Fibroblast of gingiva (primary cell): ENCODE measurements at regions not wholly inside any gene's neighbourhood (a gene's known extent, or its start where the extent isn't known, plus 50 kb on each side); places are given as distances from the start of the nearest gene placed in this dataset.

Experiments used
- DNase-seq: peaks from one replicate; pipeline ENCODE4 v3.0.0-alpha.2; 2011; ENCODE audit warnings: low read depth

DNA sequence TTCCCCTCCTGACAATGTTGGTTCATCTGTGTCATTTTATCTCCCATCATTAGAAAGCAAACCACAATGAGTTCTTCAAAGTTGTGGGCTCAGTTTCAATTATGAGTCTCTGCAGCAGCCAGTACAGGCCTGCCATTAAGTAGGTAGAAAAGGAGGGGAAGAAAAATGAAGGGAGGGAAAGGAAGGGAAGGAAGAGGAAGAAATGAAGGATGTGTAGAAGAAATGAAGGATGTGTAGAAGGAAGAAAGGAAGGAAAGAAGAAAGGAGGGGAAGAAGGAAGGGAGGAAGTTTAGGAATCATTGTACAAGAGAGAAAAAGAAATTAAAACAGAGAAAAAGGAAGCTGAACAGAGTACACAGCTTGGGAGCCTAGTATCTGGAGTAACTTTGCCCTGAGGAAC, 498.3 kb upstream of the DAB1 start:
- DNase-seq: no peak

DNA sequence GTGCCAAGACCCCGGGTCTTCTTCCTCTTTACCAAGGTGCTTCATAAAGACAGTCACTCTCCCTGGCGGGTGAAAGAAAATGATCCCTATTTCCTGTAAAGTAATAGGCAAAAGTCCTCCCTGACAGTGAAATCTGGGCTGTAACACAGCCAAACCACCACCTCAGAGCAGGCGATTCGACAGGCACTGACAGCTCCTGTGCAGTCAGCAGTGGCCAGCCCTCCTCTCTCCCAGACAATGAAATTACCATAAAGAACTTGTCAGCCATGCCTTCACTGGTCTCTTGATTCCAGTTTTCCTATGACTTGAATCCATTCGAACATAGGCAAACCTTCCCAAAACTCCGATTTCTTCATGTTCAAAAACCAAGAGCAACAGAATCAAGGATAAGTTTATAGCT, 492.2 kb upstream of the DAB1 start:
- DNase-seq: no peak

DNA sequence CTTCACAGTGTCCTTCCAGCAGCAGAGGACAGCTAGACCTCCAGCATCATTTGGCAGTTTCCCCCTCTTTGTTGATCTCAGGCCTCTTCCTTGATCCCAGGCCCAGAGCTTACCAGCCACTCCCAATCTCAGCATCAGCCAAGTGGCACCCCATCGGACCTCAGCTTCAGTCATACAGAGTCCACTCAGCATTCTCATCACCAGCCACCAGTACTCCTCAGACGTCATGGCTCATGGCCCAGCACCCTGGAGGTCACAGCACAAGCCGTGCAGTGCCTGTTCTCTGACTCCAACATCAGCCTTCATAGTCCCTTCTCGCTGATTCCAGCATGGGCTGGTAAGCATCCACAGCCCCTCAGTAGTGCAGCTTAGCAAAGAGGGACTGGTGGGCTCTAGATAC, 487.6 kb upstream of the DAB1 start:
- DNase-seq: no peak

DNA sequence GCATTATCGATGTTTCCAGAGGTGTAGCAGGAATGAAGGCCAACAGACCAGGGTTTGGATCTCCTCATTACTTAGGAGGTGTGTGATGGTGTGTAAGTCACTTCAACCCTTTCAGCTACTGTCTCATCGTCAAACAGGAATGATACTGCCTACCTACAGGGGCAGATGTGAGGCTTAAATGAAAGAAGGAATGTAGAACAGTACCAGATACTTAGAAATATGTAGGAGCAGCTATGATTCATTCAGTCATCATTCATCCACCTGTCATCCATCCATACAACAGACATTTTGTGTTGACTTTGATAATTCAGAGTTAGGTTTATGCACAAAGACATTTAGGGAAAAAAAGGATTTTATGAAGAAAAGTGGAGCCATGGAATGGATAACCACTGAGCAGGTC, 486.9 kb upstream of the DAB1 start:
- DNase-seq: no peak

GRCh38 chr1:57910305-57910704, 486.4 kb upstream of the DAB1 start:
- no peak for DNase-seq

GRCh38 chr1:57908147-57908890, 484.5 kb upstream of the DAB1 start:
- no peak for DNase-seq

DNA sequence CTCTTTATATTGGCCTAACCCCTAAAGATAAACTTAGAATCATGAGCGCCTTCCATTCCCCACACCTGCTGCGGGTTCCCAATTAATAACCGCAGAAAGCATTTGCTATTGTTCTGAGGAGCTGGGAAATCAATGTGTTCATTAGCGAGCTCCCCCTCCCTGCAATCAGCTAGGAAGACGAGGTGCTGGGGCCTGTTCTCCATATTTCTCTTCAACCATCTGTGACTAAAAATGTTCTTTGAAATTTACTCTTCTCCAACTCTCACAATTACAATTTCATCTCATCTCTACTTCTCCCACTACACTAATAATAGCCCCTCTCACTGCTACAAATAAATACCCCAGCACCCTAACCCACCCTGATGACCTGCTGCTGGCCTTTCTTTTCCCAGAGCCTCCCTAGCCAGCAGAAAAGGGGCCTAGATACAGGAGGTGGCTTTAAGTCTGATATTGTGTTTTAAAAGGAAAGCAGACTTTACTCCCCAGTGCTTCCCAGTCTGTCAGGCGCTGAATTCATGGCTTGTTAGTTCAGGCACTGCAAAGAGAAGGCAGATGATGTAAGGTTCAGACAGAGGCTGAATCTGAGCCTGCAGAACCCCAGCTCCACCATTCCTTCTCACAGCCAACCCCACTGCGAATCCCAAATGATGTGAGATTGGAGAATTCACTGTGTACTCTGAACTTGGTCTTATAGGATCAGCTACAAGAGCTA, 477.5 kb upstream of the DAB1 start:
- no peak for DNase-seq

- DNase-seq: no peak
These were observed 474.7 kb upstream of the DAB1 start for GRCh38 chr1:57898531-57898930.

GRCh38 chr1:57897581-57897980, 473.7 kb upstream of the DAB1 start:
- DNase-seq: no peak

- DNase-seq: no peak
These were observed 470.5 kb upstream of the DAB1 start for GRCh38 chr1:57894315-57894714.

DNA sequence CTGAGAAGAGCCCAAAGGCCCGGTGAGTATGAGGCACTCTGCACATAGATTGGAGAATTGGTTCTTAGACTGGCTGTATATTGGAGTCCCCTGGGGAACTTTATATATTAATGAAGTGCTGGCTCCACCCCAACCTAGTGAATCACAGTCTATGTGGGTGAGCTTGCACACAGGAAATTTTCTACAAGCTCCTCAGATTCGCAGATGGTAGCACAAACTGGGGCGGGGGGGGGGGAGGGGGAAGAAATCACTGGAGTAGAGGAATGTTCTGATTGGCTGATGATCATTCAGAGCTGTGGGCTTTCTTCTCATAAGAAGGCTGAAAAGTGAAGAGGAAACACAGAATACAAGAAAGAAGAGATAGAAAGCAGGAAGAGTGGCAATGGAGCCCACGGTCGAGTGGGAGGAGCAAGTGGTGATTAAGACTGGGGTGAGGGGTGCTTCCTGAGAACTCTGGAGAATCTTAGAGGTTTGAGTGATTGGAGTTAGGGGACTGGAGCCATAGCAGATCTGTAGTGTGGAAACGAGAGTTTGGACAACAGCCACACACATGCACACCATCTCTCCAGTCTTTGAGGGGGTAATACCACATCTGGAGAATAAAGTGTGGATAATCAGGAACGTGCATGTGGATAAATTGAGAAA, 465.9 kb upstream of the DAB1 start:
- DNase-seq: no peak

DNA sequence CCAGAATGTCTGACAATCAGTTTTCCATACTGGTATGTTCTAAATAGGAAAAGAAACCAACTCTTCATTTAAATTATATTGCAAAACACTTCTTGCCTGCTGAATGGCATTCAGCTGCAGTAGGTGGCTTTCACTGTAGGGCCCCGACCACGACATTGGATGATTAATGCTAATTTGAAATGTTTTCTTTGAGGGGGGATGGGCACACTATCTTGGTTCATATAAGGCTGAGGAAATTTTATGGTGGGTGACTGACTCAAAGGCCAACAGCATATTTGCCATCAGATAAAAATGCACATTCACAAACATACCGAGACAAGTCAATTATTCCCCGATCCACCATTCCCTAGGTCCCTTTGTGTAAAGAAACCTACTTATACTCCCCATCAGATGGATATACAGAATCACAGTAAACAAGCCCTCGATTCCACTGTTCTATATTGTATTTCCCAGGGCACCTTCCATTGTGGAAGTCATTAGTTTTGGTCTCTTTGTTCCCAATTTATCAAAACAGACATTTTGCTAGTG, 464.2 kb upstream of the DAB1 start:
- no peak for DNase-seq

- no peak for DNase-seq
These were observed 462.5 kb upstream of the DAB1 start for GRCh38 chr1:57886376-57886775.

DNA sequence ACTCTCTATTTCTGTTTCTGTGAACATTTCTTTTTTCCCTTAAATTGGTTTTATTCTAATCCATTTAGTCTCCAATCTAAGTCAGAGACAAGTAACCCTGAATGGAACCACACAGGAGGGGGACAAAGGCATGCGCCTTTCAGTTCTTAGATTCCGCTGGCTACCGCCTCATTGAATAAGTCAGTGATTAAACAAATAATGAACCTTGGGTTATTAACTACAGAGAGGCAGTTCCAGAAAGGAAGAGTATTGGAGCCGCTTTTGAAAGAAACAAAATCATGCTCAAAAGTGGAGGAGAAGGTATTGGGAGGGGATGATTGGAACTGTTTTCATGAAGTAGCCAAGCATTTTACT, 459.8 kb upstream of the DAB1 start:
- DNase-seq: no peak

- DNase-seq: no peak
These were observed 459.2 kb upstream of the DAB1 start for GRCh38 chr1:57882934-57883641.

DNA sequence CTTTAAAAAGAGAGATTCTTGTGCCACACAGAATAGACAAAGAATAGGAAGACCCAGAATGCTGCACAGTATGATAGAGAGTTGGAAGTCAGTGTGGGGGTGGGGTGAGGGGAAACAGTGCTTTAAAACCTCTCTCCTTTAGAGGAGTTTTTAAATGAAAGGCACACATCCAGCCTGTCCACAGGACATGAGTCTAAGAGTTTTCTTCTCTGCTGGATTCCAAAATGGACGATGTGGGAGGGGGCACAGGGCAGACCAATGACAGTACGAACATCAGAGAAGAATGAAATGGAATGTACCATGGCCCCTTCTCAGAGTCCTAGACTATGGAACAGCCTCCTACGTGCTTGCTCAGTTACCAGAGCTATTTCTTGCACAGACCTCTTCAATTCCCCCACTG, 458.2 kb upstream of the DAB1 start:
- no peak for DNase-seq

DNA sequence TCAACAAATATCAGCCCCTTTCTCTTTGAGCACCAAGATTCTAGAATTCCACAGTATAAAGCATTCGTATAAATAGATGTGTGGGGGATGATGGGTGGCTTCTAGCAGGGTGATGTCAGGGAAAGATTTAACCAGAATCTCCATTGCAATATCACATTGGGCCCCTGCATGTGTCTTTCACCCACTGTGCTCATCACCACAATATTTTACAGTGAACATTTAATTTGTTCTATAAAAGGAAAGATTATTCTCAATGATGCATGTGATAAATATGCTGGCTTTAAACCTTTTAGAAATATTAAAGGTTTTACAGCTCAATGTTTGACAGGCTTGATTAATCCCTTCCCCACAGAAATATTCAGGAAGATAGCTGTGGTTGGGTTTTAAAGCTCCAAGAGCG, 457.8 kb upstream of the DAB1 start:
- no peak for DNase-seq

- no peak for DNase-seq
These were observed 455.8 kb upstream of the DAB1 start for GRCh38 chr1:57879700-57880099.

GRCh38 chr1:57874418-57874877, 450.6 kb upstream of the DAB1 start:
- DNase-seq: no peak

- DNase-seq: no peak
These were observed 449.1 kb upstream of the DAB1 start for GRCh38 chr1:57872913-57873312.

GRCh38 chr1:57868908-57869307, 445.0 kb upstream of the DAB1 start:
- DNase-seq: no peak

GRCh38 chr1:57868239-57868638, 444.4 kb upstream of the DAB1 start:
- DNase-seq: no peak
